Trophoblast cell (in vitro differentiated cells and primary cell): ENCODE measurements at regions not wholly inside any gene's neighbourhood (a gene's known extent, or its start where the extent isn't known, plus 50 kb on each side); places are given as distances from the start of the nearest gene placed in this dataset.

ENCODE experiments used
- DNase-seq, 2 donors: peaks; one replicate each; pipeline ENCODE4 v3.0.0-alpha.2; 2016
- H2AFZ ChIP-seq: 2 replicates; pipeline ENCODE4 v1.6.1; 2013; ENCODE audit warnings: low read length, moderate library complexity, mild to moderate bottlenecking; ENCODE audit not compliant: insufficient read depth, poor library complexity
- H2AK5ac ChIP-seq: 2 replicates; pipeline ENCODE4 v1.6.1; 2013; ENCODE audit warnings: mild to moderate bottlenecking, low read length
- H2BK120ac ChIP-seq: 2 replicates; pipeline ENCODE4 v1.6.1; 2013; ENCODE audit warnings: low read length, mild to moderate bottlenecking, moderate library complexity; ENCODE audit not compliant: insufficient read depth, poor library complexity
- H2BK12ac ChIP-seq: 2 replicates; pipeline ENCODE4 v1.6.1; 2013; ENCODE audit warnings: mild to moderate bottlenecking, low read length, moderate library complexity
- H2BK5ac ChIP-seq: 2 replicates; pipeline ENCODE4 v1.6.1; 2013; ENCODE audit warnings: low read length, low read depth, moderate library complexity, mild to moderate bottlenecking; ENCODE audit not compliant: poor library complexity
- H3K14ac ChIP-seq: 2 replicates; pipeline ENCODE4 v1.6.1; 2013; ENCODE audit warnings: mild to moderate bottlenecking, low read length
- H3K18ac ChIP-seq: 2 replicates; pipeline ENCODE4 v1.6.1; 2013; ENCODE audit warnings: mild to moderate bottlenecking, low read length
- H3K23ac ChIP-seq: 2 replicates; pipeline ENCODE4 v1.6.1; 2013; ENCODE audit warnings: low read length
- H3K27ac ChIP-seq: 2 replicates; pipeline ENCODE4 v1.5.1; 2013; ENCODE audit warnings: low read depth, mild to moderate bottlenecking, inconsistent platforms, low read length, moderate library complexity
- H3K27me3 ChIP-seq: 2 replicates; pipeline ENCODE4 v1.6.1; 2013; ENCODE audit warnings: inconsistent platforms, mild to moderate bottlenecking, low read length, moderate library complexity; ENCODE audit not compliant: insufficient read depth
- H3K36me3 ChIP-seq, 2 experiments: 1 replicate in 1 of 2; 2 replicates in 1 of 2; pipeline ENCODE4 v1.6.1; 2013; ENCODE audit warnings: low read length in 2 of 2, mild to moderate bottlenecking in 2 of 2, moderate library complexity in 1 of 2; ENCODE audit not compliant: insufficient read depth in 2 of 2, control insufficient read depth in 1 of 2
- H3K4ac ChIP-seq: 2 replicates; pipeline ENCODE4 v1.6.1; 2013; ENCODE audit warnings: low read depth, mild to moderate bottlenecking, low read length, moderate library complexity
- H3K4me1 ChIP-seq, 2 experiments: 1 replicate in 1 of 2; 2 replicates in 1 of 2; pipeline ENCODE4 v1.6.1; 2013; ENCODE audit warnings: low read length in 2 of 2, mild to moderate bottlenecking in 2 of 2, moderate library complexity in 1 of 2; ENCODE audit not compliant: insufficient read depth in 2 of 2, control insufficient read depth in 1 of 2
- H3K4me2 ChIP-seq: 2 replicates; pipeline ENCODE4 v1.6.1; 2013; ENCODE audit warnings: inconsistent platforms, mild to moderate bottlenecking, low read length, moderate library complexity
- H3K4me3 ChIP-seq: 2 replicates; pipeline ENCODE4 v1.5.1; 2013; ENCODE audit warnings: mild to moderate bottlenecking, low read depth, low read length, inconsistent platforms
- H3K79me1 ChIP-seq: one replicate; pipeline ENCODE4 v1.6.1; 2013; ENCODE audit warnings: low read length
- H3K79me2 ChIP-seq: 2 replicates; pipeline ENCODE4 v1.6.1; 2013; ENCODE audit warnings: low read length, mild to moderate bottlenecking; ENCODE audit not compliant: control insufficient read depth, insufficient read depth, poor library complexity
- H3K9ac ChIP-seq: 2 replicates; pipeline ENCODE4 v1.6.1; 2013; ENCODE audit warnings: mild to moderate bottlenecking, low read length
- H3K9me3 ChIP-seq: 2 replicates; pipeline ENCODE4 v1.6.1; 2013; ENCODE audit warnings: low read depth, mild to moderate bottlenecking, control low read depth, inconsistent platforms, low read length; ENCODE audit not compliant: insufficient read depth
- H4K12ac ChIP-seq: 2 replicates; pipeline ENCODE4 v1.6.1; 2013; ENCODE audit warnings: low read depth, mild to moderate bottlenecking, low read length, moderate library complexity
- H4K8ac ChIP-seq: 2 replicates; pipeline ENCODE4 v1.6.1; 2013; ENCODE audit warnings: low read depth, mild to moderate bottlenecking, low read length, moderate library complexity
- H4K91ac ChIP-seq: one replicate; pipeline ENCODE4 v1.6.1; 2013; ENCODE audit warnings: low read depth, mild to moderate bottlenecking, low read length, moderate library complexity
- WGBS: extraction: QIAGEN DNeasy Blood & Tissue Kit; methylation state at CpG from one replicate; pipeline ENCODE4 v1.1.7; 2013; ENCODE audit warnings: missing lambda C conversion rate; ENCODE audit not compliant: insufficient read length, insufficient coverage; ENCODE audit errors: extremely low coverage; 5-methylcytosine and 5-hydroxymethylcytosine counted together

DNA sequence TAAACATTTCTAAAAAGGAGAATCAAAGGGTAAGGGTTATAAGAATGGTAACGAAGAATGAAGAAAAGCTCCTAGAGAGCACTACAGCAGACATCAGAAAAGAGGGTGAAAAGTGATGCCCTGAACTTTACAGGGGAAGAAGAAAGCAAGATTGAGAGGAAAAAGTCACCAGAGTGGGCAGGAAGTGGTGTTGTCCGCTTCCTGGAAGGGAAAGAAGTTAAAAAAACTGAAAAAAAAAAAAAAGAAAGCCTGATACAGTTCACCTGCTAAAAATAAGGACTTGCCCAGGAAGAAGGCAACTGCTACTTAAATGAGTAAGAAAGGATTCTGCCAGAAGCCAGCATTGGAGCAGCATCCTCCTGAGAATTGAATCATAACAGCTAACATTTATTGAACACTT lies 330.1 kb upstream of the PHF14 start:
- no CpG with 5 or more reads among the region's 2 CpGs for WGBS
- Histone ChIP-seq H2BK12ac (no peak overlapping the region), H3K23ac (no peak overlapping the region), H3K27me3 (no peaks in the 10 kb centered on the region), H3K79me2 (no peaks in the 10 kb centered on the region), H3K27ac (no peak overlapping the region), H2BK120ac (no peak overlapping the region), H4K91ac (no peak overlapping the region), H2AFZ (no peak overlapping the region), H3K4me1 (no peaks in the 10 kb centered on the region), H3K4me3 (no peak overlapping the region), H3K4ac (no peak overlapping the region), H3K18ac (no peak overlapping the region), H3K36me3 (no peaks in the 10 kb centered on the region), H3K9me3 (no peaks in the 10 kb centered on the region), H3K14ac (no peak overlapping the region), H2AK5ac (no peak overlapping the region), H2BK5ac (no peak overlapping the region), H4K8ac (no peak overlapping the region), H3K9ac (no peak overlapping the region), H3K4me2 (no peak overlapping the region), H3K79me1 (no peaks in the 10 kb centered on the region), H4K12ac (no peak overlapping the region)
- DNase-seq, result no peak

DNA sequence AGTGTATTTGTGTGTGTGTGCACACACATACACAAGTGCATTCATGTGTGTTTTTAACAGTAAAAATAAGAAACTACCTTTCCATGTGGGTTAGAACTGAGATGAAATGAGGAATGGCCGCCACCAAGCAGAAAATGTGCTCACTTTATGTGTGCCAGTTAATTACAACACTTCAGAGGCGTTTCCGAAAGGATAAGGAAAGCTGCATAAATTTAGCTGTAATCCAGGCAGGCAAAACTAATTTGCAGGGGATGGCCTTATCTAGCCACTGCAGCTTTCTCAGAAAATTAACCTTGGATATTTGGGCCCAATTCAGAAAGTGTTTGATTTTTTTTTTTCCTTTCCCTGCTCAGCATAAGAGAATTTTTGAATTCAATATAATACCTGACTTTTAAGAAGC lies 328.8 kb upstream of the PHF14 start:
- no peak overlapping the region for H3K4me2 ChIP-seq
- H4K91ac ChIP-seq, result no peak overlapping the region
- no peak overlapping the region for H3K27ac ChIP-seq
- no peak overlapping the region for H4K12ac ChIP-seq
- no peak overlapping the region for H2BK5ac ChIP-seq
- H2BK120ac ChIP-seq, result no peak overlapping the region
- no peak overlapping the region for H4K8ac ChIP-seq
- no peaks in the 10 kb centered on the region for H3K79me1 ChIP-seq
- DNase-seq, result no peak
- no peaks in the 10 kb centered on the region for H3K9me3 ChIP-seq
- no peaks in the 10 kb centered on the region for H3K4me1 ChIP-seq
- no peaks in the 10 kb centered on the region for H3K79me2 ChIP-seq
- H3K23ac ChIP-seq, result no peak overlapping the region
- no peak overlapping the region for H3K4me3 ChIP-seq
- H3K18ac ChIP-seq, result no peak overlapping the region
- no peak overlapping the region for H3K9ac ChIP-seq
- H2BK12ac ChIP-seq, result no peak overlapping the region
- no peak overlapping the region for H2AFZ ChIP-seq
- H3K27me3 ChIP-seq, result no peaks in the 10 kb centered on the region
- H3K4ac ChIP-seq, result no peak overlapping the region
- no peaks in the 10 kb centered on the region for H3K36me3 ChIP-seq
- H3K14ac ChIP-seq, result no peak overlapping the region
- WGBS, result no CpG with 5 or more reads among the region's 3 CpGs
- no peak overlapping the region for H2AK5ac ChIP-seq

DNA sequence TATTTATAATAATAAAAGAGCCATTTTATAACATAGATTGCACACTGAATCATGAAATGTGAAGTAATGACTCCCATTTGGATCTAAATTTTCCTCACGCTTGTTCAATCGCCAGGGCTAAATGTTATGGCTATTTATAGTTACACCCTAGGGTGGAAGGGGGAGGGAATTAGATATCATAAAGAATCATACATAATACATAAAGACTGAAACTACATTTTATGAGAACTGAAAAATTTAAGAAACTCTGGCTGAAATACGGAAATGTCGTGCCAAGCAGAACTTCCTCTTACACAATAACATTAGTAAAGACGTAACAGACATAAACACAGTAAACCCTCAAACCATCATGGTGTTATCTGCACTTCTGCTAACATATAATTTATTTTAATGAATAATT lies 327.5 kb upstream of the PHF14 start:
- Histone ChIP-seq H3K18ac (no peak overlapping the region), H4K8ac (no peak overlapping the region), H4K91ac (no peak overlapping the region), H3K4me3 (no peak overlapping the region), H3K14ac (no peak overlapping the region), H3K27ac (no peak overlapping the region), H2BK12ac (no peak overlapping the region), H3K79me1 (no peaks in the 10 kb centered on the region), H4K12ac (no peak overlapping the region), H3K27me3 (no peaks in the 10 kb centered on the region), H3K4me2 (no peak overlapping the region), H2AFZ (no peak overlapping the region), H3K23ac (no peak overlapping the region), H2AK5ac (no peak overlapping the region), H3K4ac (no peak overlapping the region), H3K79me2 (no peaks in the 10 kb centered on the region), H3K36me3 (no peaks in the 10 kb centered on the region), H2BK120ac (no peak overlapping the region), H3K9me3 (no peaks in the 10 kb centered on the region), H3K9ac (no peak overlapping the region), H2BK5ac (no peak overlapping the region), H3K4me1 (no peaks in the 10 kb centered on the region)
- no peak for DNase-seq
- no CpG with 5 or more reads among the region's 5 CpGs for WGBS

DNA sequence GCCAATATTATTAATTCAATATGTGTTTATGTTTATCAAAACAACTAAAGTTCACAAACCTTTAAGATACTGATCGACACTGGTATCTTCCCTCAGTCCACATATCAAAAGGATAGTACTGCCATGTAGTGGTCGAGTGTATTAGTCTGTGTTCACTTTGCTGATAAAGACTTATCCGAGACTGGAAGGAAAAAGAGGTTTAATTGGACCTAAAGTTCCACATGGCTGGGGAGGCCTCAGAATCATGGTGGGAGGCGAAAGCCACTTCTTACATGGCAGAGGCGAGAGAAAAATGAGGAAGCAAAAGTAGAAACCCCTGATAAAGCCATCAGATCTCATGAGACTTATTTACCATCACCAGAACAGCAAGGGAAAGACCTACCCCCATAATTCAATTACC lies 325.4 kb upstream of the PHF14 start:
- DNase-seq, result no peak
- no peak overlapping the region for H3K4ac ChIP-seq
- no peak overlapping the region for H2AFZ ChIP-seq
- no peak overlapping the region for H3K14ac ChIP-seq
- no peak overlapping the region for H2BK12ac ChIP-seq
- no peak overlapping the region for H3K23ac ChIP-seq
- H2AK5ac ChIP-seq, result no peak overlapping the region
- H2BK120ac ChIP-seq, result no peak overlapping the region
- H2BK5ac ChIP-seq, result no peak overlapping the region
- H3K9me3 ChIP-seq, result no peaks in the 10 kb centered on the region
- H4K12ac ChIP-seq, result no peak overlapping the region
- no peak overlapping the region for H3K27ac ChIP-seq
- H3K79me2 ChIP-seq, result no peaks in the 10 kb centered on the region
- H3K36me3 ChIP-seq, result no peaks in the 10 kb centered on the region
- H3K9ac ChIP-seq, result no peak overlapping the region
- no peak overlapping the region for H3K4me2 ChIP-seq
- no peaks in the 10 kb centered on the region for H3K79me1 ChIP-seq
- no peak overlapping the region for H3K18ac ChIP-seq
- WGBS, result no CpG with 5 or more reads among the region's 5 CpGs
- no peak overlapping the region for H3K4me3 ChIP-seq
- H3K4me1 ChIP-seq, result no peaks in the 10 kb centered on the region
- H4K8ac ChIP-seq, result no peak overlapping the region
- H4K91ac ChIP-seq, result no peak overlapping the region
- no peaks in the 10 kb centered on the region for H3K27me3 ChIP-seq
